GM04504 (cell line): ENCODE measurements at regions not wholly inside any gene's neighbourhood (a gene's known extent, or its start where the extent isn't known, plus 50 kb on each side); places are given as distances from the start of the nearest gene placed in this dataset.

Experiments used
- DNase-seq: peaks from one replicate; pipeline ENCODE4 v3.0.0-alpha.2; 2012; ENCODE audit warnings: low read depth

DNA sequence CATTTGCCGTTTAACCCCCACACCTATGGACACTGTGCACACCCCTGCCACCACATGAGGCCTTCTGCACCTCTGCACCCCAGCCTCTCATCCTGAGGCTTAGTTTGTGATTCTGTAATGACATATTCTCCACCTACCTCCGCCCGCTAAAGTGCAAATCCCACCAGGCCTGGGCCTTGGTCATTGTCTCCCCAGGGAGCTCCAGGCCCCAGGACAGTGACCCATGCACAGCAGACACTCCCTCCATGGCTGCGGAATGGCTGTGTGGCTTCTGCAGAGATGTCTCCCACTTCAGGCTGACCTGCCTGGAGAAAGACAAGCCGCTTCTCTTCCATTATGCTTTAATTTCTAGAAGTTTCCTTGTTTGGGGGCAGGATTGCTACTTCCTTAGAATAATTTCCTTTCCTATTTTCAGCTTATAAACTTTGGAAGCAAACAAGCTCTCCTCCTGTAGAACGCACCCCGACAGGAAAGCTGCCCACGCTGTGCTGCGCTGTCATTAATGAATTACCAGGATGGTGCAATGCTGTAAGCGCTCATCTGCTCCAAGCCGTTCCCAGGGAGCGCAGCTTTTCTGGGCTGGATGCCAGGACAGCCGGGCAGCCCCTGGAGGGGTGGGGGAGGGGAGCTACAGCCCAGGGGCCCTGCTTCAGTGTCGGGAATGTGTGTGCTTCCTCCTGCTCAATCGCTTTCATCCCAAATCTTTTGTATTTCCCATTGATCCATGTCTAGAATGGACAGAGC lies 618.0 kb downstream of the BRD1 start:
- DNase-seq: no peak

DNA sequence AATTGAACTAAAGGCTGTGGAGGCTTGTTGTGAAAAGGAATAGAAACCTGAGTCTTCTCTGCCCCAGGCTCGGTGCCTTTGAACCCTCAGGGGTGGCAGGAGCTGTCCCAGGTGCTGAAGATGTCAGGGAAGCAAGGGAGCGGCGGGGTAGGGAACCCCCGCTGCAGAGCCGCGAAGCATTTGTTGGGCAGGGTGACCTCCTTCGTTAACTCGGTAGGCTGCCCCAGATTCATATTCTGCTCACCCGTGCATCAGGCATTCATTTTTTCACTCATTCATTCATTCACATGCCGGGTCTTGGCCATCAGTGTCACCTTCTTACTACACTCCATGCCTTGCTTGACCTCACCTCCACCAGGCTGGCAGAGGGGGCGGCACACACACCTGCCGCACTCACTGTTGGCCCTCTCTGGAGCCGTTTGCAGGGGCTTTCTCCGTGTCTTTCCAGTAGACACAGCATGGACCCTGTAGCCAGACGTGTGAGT lies 618.9 kb downstream of the BRD1 start:
- no peak for DNase-seq

DNA sequence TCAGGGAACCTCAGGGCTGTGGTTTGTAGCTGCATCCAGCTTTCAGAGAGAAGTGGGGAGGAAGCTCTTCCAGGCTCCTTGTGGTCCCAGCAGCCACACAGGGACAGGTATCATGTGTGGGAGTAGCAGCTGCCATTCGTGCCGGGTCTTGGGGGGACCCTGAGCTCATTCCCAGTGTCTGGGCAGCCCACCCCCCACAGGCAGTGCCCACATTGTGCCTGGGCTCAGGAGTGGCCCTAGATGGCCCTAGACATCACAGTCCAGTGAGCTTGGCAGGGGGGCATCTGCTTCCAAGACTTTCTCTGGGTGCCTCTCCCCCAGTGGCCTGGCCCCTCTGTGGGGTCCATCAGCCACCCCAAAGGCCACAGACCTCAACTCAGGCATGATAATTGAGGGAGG lies 619.7 kb downstream of the BRD1 start:
- DNase-seq: no peak

DNA sequence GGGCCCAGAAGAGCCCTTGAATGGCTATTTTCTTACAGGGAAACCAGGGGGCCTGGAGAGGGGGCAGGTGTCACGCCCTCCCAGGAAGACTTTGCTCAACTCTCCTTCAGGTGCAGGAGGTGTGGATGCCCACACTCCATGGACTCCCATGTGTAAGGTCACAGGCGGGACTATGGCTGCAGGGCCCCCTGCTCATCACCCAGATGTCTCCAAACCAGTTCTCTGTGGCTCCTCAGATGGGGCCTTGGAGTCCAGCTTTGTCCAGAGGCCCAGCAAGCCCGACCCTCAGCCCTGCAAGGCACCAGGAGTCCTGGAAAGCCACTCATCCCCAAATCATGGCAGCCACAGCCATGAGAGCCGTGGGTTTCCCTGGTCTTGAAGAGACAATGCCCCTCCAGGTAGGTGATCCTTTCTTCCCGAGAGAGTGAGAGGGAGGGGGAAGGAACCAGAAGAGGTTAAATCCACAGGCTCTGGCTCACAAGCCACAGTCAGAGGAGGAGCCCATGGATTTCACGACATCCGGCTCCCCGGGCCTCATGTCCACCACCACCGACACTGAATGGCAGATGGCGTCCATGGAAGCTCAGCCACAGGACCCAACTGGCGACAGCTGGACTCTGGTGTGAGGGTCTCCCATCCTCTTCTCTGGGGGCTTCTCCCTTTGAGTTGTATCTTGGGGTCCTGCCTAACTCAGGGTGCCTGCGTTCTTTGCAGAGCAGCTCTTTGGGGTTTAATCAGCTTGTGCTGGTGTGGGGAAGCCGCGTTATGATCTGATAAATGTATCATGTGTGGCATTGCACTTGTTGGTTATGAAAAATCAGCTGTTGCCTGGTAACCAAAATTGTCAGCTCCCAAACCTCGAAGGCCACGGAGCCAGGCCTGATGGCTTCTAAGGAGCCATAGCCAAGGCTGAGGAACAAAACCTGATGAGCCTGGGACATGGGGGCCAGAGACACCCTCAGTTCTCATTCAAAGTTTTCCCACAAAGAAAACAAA lies 620.4 kb downstream of the BRD1 start:
- DNase-seq: no peak

DNA sequence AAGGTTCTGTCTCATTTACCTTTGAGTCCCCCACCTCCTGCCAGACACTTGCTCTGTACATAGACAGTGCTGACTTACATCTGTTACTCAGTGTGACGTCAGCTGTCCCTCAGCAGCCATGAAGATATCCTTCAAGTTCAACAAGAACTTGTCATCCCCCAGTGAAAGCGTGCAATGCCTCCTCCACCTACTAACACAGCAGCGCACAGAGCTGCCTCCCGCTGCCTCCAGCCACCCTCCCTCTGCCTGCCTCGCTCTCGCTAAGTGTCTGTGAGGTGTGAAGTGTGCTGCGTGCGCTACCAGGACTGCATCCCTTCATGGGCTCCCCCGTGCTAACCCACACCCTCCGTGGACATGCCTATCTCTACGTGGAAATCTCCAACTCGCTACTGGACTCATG lies 621.4 kb downstream of the BRD1 start:
- no peak for DNase-seq

DNA sequence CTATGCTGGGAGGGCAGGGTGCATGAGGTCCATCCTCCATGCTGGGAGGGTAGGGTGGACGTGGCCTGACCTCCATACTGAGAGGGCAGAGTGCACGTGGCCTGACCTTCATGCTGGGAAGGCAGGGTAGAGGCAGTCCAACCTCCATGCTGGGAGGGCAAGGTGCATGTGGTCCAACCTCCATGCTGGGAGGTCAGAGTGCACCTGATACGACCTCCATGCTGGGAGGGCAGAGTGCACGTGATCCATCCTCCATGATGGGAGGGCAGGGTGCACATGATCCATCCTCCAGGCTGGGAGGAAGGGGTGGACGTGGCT lies 622.2 kb downstream of the BRD1 start:
- DNase-seq: no peak

DNA sequence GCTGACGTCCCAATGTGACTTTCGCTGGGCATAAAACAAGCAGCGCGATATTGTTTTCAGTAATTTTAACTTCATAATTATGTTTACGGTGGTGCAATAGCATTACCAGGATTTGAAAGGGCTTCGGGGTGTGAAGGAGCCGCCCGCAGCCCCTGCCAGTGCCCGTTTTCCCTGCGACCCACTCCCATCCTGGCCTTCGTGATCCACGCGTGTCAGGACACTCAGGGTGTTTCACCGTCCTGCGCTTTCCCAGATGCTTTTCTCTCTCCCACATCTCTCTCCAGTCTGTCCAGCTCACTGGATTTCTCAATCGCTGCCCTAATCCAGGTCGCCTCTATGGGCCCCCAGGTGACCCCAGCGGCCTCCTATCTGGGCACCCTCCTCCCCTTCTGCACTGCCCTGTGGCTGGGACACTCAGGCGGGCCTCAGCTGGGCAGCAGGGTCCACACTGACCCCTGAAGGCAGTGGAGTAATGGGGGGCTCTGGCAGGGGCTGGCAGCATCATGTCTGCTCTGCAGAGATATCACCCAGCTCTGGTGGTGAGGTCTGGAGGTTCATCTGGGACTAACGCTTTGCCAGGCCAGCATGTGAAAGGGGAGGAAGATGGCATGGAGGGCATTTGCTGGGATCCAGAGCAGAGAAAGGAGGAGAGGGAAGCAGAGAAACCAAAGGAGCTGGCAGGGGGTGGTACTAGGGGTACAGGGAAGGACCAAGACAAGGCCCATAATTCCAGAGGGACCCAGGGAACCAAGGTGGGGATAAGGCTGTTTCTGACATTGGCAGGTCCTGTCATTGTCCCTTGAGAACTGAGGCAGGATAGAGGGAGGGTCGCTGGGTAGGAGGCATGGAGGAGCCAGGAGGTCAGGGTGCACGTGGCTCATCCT lies 622.8 kb downstream of the BRD1 start:
- DNase-seq: no peak

DNA sequence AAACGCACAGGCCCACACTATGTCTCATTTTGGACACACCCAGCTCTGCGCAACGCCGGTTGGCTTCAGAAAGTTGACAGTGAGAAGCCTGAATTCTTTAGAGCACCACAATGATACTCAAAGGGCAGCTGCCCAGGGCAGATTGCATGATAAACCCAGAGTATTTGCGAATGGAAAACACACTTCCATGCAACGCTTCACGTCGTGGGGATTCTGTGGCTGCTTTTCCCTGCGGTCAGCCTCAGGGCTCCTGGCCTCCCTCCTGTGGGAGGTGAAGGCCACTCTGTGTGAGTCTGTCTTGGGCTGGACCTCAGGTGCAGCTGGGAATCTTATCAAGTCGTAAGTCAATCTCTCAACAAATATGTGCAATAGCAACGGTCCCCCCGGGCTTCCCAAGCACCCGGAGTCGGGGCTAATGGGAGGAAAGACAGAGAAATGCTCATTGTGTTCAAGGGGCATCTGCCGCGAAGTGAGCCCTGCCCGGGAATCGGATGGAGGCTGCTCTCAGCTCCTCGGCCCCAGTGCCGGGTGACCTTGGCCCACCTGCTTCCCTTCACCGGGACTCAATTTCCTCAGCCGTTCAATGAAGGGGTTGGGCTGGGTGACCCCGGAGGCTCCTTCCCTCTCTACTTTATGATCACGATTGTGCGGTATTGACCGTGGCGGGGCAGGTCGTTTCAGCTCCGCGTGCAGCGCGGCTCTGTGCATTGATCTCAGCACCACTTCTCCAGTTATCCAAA lies 623.6 kb downstream of the BRD1 start:
- no peak for DNase-seq

DNA sequence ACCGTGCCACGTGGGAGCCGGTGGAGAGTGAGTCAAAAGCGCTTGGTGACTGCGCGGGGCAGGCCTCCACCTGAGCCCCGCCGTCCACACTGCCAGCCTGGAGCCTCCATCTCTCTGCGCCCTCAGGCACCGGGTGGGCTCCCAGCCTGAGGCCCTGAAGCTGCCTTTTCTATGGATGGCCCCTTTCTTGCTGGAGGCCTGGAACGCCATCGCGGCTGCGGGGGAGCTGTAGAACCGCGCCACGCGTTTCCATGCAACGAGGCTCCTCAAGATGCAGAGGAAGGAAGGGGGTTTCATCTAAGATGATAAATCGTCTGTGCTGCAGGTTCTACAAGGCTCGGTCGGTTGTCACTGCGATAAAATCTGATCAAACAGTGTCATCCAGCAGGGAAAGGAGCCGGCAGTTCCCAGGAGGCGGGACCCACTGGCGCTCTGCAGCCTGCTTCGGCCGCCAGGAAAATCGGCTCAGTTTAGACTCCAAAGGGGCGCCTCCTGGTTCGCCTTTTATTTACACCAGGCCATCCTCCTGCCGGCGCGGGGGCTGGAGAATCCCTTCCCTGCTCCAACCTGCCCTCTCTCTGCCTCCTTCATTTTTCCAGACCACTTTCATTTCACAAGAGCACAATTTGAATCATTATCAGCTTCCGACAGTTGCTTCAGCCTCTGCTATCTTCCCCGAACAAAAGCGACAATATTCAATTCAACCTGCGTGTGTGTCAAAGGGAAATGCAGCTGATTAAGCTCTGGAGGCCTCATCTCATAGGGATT lies 624.4 kb downstream of the BRD1 start:
- no peak for DNase-seq

DNA sequence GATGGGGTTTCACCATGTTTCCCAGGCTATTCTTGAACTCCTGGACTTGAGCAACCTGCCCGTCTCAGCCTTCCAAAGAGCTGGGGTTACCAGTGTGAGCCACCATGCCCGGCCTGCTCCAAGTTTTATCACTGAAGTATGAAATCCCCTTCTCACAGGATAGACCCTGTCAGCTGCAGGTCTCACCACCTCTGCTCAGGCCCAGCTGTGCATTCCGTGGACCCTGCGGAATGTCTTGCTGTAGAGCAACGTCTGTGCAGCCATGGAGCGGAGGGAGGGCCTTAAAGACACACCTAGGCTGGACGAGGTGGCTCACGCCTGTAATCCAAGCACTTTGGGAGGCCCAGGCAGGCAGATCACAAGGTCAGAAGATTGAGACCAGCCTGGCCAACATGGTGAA lies 625.4 kb downstream of the BRD1 start:
- DNase-seq: no peak

DNA sequence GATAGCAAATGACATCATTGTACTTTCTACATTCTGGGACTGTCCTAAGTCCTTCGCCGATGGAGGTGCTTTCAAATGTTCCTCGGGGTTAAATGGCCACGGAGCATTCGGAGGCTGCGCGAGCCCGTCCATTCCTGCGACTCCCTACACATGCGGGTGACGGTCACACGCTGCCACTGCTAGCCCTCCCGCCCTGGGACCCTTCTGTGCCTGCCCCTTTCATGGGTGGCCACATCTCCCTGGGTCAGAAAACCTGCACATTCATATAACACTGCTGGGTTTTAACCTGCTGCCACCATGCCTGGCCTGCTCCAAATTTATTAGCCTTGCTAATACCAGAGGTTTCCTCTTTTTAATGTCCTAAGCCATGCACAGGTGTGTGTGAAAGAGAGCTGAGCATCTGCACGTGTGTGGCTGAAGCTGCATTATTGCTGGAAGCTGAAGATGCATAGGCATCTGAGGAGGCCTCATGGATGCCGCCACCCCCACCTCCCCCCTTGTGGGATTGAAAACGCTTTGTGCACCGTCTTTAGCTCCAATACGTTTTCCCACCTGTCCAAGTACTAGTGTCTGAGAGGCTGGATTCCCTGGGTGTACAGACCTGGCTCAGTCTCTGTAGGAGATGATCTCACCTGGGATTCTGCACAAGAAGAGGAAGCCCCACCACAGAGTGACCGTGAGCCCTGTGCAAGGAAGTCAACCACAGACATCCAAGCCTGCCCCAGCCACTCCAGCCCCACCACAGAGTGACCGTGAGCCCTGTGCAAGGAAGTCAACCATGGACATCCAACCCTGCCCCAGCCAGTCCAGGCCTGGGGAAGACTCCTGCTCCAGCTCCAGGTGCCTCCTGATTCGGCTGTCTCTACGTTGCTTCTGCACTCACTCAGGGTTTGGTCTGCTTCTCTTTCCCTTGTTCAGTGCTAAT lies 626.4 kb downstream of the BRD1 start:
- no peak for DNase-seq

DNA sequence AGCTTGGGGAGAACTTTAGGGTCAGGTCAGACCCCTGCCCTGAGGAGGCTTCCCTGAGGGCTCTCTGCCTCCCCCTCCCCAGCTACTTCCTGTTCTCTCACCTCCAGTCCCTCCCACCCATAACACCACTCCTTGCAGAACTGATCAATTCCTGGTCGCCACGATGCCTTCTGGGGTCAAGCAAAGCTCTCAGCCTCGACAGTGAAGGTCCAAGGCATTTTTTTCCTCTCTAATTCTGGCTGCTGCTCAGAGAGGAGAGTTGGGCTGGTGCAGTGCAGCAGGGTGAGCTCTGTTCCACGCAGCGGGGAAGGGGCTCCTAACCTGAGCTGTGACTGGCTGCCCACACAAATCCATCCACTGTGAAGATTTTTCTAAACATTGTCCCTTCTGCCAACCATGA lies 628.4 kb downstream of the BRD1 start:
- DNase-seq: no peak

DNA sequence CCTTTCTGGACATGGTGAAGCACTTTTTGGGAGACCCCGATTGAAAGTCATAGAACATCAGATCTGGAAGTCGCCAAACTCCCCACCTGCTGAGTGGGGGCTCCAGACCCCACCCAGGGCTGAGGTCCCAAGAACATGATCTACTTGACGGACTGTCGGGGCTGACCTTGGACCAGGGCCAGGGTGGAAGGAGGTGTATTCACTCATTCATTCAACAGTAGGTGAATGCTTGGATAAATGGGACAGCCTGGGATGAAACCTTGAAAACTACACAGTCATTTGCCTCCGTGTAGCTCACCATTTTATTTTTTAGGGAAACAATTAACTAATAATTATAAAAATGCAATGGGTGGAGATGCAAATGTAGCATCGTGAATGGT lies 629.0 kb downstream of the BRD1 start:
- DNase-seq: no peak

DNA sequence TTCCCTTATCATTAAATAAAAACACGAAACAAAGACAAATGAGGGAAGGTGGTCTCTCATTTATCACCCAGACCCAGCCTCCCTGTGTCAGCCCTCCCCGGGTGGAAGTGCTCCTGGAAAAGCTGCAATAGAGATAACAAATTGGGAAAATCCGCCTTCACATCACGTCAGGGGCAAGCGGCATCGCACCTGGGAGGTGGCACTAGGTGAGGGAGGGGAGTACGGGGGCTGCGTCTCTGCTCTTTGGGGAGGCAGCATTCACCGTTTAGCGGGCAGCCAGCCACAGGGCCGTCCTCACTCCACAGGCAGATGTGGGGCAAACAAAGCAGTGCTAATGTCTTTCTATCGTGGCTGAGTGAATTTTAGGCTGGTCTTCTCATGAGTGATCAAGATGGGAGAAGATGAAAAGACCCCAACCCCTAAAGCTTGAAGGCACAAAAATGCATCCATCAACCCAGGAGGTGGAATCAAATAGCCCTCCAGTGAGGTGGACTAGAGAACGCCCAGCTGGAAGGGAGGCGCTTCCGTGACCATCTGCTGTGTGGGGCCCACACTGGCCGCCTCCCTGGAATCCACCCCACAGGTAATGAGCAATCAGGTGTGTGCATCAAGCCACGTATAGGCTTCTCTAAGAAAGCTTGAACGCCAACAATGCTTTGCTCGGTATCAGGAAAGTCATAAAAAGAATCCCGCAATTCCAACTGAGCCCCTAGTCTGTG lies 629.5 kb downstream of the BRD1 start:
- no peak for DNase-seq

DNA sequence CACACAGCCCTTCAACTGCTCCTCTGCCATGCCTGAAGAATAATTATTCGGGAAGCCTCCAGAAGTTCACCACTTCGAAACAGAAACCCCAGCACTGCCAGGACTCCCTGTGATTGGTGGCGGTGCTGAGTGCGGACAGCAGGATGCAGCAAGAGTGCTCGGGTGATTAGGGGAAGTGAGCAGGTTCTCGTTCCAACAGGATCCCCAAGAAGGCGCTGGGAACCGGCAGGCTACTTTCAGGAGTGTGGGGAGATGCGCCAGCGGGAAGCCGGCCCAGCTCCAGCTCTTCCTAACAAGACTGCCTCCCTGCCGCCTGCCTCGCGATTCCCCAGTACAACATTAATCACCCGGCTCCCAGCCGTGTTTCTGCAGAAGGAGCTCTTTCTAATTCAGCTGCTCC lies 630.2 kb downstream of the BRD1 start:
- DNase-seq: no peak

DNA sequence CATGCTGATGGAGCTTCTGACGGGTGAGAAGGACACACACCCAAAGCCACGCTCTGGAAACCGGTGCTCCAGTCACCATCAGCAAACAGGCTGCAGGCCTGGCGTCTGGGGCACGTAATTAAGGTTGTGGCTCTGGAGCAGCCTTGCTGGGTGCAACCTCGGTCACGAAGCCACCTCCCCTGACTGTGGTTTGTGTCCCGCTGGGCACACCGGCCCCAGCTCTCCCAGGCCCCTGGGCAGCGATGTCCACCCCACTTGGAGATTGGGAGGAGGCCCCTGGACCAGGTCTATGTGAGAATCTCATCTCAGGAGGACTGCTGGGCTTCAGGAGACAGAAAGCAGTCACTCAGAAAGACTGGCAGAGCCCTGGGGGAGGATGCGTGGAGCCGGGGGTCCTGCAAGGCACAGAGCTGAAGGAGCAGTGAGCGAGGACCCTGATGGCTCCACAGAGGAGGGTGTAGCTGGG lies 631.6 kb downstream of the BRD1 start:
- DNase-seq: no peak

DNA sequence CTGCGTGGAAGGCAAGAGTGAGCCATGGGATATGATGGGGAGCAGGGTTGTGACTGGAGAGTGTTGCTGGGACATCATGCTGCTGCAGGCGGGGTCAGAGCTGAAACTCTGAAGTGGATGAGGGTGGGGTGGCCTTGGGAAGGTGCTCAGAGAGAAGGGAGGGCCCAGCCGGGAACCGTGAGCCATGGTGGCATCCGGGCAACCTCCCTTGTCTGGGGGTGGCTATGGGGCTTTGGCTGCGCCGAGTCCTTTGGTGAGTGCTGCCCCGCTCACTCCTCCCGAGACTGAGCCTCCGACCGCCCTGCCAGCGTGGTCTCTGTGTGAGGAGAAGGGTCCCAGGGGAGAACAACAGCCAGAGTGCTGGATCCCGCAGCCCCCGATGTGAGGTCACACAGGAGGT lies 632.0 kb downstream of the BRD1 start:
- no peak for DNase-seq

DNA sequence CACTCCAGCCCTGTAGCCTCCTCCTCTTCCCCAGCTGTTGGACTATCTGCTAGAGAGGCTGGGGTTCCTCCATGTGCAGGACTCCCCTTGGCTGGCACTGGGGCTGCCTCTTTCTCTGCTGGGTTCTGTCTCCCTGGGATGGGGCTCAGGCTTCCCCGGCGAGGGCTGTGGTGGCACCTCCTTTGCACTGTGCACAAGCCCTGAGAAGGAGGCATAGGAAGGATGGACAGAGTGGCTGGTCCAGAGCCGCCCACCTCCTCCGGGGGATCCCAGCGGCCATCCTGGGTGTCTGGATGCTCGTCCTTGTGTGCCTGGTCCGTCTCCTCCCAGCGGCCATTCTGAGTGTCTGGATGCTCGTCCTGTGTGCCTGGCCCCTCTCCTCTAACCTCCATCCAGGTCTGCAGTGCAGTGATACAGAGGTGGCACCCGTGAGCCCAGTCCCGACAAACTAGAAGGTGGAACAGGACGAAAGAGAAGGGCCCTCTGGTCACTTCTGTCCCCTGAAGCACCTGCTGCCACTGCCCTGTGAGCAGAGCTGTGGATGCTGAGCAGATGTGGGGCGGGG lies 633.7 kb downstream of the BRD1 start:
- DNase-seq: no peak

DNA sequence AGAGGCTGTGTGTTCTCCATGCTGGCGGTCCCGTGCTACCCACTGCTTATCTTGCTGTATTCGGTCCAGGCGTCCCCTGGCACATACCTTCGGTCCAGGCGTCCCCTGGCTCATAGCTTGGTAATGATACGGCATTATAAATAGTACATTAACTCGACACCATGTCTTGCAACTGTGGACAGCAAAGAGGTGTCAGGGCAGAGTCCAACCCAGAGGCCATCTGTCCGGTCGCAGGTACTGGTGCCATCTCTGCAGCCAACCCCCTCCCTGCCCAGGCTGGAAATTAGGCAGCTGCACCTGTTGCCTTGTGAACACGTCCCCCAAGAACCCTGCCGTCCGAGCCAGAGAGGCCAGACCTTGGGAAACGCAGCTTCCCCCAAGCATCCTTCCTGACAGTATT lies 634.3 kb downstream of the BRD1 start:
- DNase-seq: no peak
